Transverse colon (tissue), 4 donors: ENCODE measurements at regions not wholly inside any gene's neighbourhood (a gene's known extent, or its start where the extent isn't known, plus 50 kb on each side); places are given as distances from the start of the nearest gene placed in this dataset.

Source experiments
- EP300 ChIP-seq: sonication (generic); formaldehyde crosslinking; IDR thresholded peaks from one replicate; pipeline ENCODE4 v1.6.1; 2017; ENCODE audit warnings: antibody characterized with exemption, low read depth
- POLR2A ChIP-seq: fragments of 450-650 bp; IDR thresholded peaks from one replicate; pipeline ENCODE4 v1.6.1; 2016; ENCODE audit warnings: antibody characterized with exemption, mild to moderate bottlenecking, moderate library complexity
- POLR2AphosphoS5 ChIP-seq, 3 donors: sonication (generic); formaldehyde crosslinking; IDR thresholded peaks; one replicate each; pipeline ENCODE4 v1.6.1; 2016; ENCODE audit warnings: antibody characterized with exemption in 3 of 3
- TF ChIP-seq, protein P1 (sequence below), 5 experiments: fragments of 200-600 bp in 3 of 5; fragments of 450-650 bp in 2 of 5; sonication (generic) in 3 of 5; IDR thresholded peaks; 1 replicate in 2 of 5; 2 replicates in 3 of 5; pipeline ENCODE4 v1.5.1; 2016 to 2017; ENCODE audit warnings: antibody characterized with exemption in 5 of 5, inconsistent platforms in 3 of 5, mild to moderate bottlenecking in 2 of 5, moderate library complexity in 1 of 5

DNA sequence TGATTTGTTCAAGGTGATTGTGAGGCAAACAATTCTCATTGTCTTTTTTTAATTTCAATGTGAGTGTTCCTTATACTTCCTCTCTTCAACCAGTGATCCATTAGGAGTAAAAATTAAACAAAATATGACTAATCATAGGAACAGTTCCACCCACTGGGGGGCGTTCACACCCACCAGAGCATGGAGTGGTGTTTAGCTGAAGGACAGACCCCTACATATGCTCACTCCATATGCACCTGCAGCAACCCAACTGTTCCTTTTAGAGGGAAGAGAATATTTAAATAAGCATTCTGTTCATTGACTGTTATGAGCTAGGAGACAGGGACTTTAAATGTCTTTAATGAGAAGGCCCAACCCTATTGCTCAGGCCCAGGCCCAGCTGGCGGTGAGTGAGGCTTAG is 78.7 kb upstream of the DRD2 start:
- TF ChIP-seq POLR2A (no peak), EP300 (no peak), POLR2AphosphoS5 (IDR thresholded peaks at IDR 0.05) (no peak)
- TF ChIP-seq, protein P1, sequence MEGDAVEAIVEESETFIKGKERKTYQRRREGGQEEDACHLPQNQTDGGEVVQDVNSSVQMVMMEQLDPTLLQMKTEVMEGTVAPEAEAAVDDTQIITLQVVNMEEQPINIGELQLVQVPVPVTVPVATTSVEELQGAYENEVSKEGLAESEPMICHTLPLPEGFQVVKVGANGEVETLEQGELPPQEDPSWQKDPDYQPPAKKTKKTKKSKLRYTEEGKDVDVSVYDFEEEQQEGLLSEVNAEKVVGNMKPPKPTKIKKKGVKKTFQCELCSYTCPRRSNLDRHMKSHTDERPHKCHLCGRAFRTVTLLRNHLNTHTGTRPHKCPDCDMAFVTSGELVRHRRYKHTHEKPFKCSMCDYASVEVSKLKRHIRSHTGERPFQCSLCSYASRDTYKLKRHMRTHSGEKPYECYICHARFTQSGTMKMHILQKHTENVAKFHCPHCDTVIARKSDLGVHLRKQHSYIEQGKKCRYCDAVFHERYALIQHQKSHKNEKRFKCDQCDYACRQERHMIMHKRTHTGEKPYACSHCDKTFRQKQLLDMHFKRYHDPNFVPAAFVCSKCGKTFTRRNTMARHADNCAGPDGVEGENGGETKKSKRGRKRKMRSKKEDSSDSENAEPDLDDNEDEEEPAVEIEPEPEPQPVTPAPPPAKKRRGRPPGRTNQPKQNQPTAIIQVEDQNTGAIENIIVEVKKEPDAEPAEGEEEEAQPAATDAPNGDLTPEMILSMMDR (IDR thresholded peaks at IDR 0.05): no peak
